HG03097 (cell line): ENCODE measurements at regions not wholly inside any gene's neighbourhood (a gene's known extent, or its start where the extent isn't known, plus 50 kb on each side); places are given as distances from the start of the nearest gene placed in this dataset.
"Not testable (repeated sequence)": the region's sequence is repeated elsewhere in the genome, so short reads cannot be mapped to it uniquely, and the experiment has no call there.

Source experiments
- ATAC-seq: cut with Tn5 transposase; IDR thresholded peaks from one replicate; pipeline ENCODE4 v1.9.1; 2021; ENCODE audit not compliant: unreplicated experiment, low FRiP score

- no peak for ATAC-seq
Observed at GRCh38 chr6:137933696-137934095, 66.6 kb downstream of the TNFAIP3 start.

GRCh38 chr6:137936798-137937197 is 69.7 kb downstream of the TNFAIP3 start:
- ATAC-seq, result no peak

- no peak for ATAC-seq
Observed at GRCh38 chr6:137937834-137938233, 70.8 kb downstream of the TNFAIP3 start.

GRCh38 chr6:137938770-137939379 is 71.8 kb downstream of the TNFAIP3 start:
- no peak for ATAC-seq

GRCh38 chr6:137941995-137942394 is 74.9 kb downstream of the TNFAIP3 start:
- no peak for ATAC-seq

- ATAC-seq, result no peak
Observed at GRCh38 chr6:137942736-137943135, 75.7 kb downstream of the TNFAIP3 start.

- ATAC-seq, result not testable (repeated sequence)
Observed at GRCh38 chr6:137944381-137944780, 77.3 kb downstream of the TNFAIP3 start.

GRCh38 chr6:137944793-137945498 is 77.9 kb downstream of the TNFAIP3 start:
- no peak for ATAC-seq

GRCh38 chr6:137949686-137950390 is 82.8 kb downstream of the TNFAIP3 start:
- ATAC-seq, result no peak

GRCh38 chr6:137950581-137950980 is 83.5 kb downstream of the TNFAIP3 start:
- ATAC-seq, result peak; percentile 35

- ATAC-seq, result no peak
Observed at GRCh38 chr6:137951064-137951597, 84.1 kb downstream of the TNFAIP3 start.

GRCh38 chr6:137952247-137952646 is 85.2 kb downstream of the TNFAIP3 start:
- ATAC-seq, result no peak

GRCh38 chr6:137953761-137954160 is 86.7 kb downstream of the TNFAIP3 start:
- no peak for ATAC-seq

GRCh38 chr6:137954253-137954652 is 87.2 kb downstream of the TNFAIP3 start:
- ATAC-seq, result no peak

GRCh38 chr6:137956098-137956488 is 89.0 kb downstream of the TNFAIP3 start:
- ATAC-seq, result no peak

GRCh38 chr6:137957471-137957870 is 90.4 kb downstream of the TNFAIP3 start:
- ATAC-seq, result no peak

GRCh38 chr6:137958811-137959565 is 91.9 kb downstream of the TNFAIP3 start:
- no peak for ATAC-seq

GRCh38 chr6:137962725-137963124 is 95.7 kb downstream of the TNFAIP3 start:
- ATAC-seq, result no peak

- no peak for ATAC-seq
Observed at GRCh38 chr6:137964876-137965275, 97.8 kb downstream of the TNFAIP3 start.

GRCh38 chr6:137967689-137968454 is 100.8 kb downstream of the TNFAIP3 start:
- no peak for ATAC-seq
